ENCODE measurements at regions not wholly inside any gene's neighbourhood (a gene's known extent, or its start where the extent isn't known, plus 50 kb on each side); places are given as distances from the start of the nearest gene placed in this dataset.
"Not testable (repeated sequence)": the region's sequence is repeated elsewhere in the genome, so short reads cannot be mapped to it uniquely, and the experiment has no call there.

DNA sequence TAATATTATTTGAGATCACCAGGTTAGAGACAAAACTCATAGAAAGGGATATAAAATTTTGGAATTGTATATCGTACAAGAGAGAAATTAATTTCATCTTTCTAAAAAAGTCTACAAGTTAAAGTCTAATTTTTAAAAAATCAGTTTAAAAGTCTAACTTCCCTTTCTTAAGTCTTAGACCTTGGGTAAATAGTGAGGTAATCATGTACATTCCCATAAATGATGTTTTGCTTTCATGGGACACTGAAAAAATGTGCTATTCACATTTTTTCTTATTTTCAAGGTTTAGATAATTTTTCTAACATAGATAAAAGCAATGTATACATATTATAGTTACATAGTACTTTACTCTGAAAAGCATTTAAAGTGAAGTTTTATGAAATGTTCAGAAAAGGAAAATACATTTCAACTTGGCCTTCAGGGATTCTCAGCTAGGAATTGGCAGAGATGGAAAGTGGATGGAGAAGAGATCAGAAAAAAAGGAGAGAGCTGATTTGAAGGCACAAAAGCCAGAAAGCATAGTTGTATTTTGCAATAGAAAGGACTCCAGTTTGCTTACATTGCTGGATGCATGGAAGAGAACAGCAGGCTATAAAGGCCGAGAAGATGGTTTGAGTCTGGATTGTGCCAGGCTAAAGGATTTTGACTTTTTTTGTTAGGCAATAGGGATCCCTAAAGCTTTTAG lies 194.0 kb downstream of the CASP12 start:
- no peak for DNase-seq

DNA sequence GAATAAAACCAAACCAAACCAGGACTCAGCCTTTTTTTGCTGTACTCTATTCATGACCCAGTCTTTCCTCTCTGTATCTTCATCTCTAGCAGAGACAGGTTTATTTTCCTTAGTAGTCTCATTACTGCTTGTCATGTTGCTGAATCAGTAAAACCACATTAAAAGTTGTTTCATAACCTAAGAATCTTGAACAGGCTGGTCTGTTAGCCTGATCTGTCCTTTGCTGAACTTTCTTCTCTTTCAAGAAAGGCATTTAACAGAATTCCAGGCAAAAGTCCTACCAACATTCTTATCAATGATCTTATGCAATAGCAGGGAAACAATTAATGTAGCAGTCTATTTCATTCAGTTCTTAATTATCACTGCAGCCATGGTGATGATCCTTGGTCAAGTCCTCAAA lies 197.7 kb downstream of the CASP12 start:
- DNase-seq, result no peak

GRCh38 chr11:104699981-104700380 lies 198.3 kb downstream of the CASP12 start:
- no peak for DNase-seq

- DNase-seq, result no peak
Observed at GRCh38 chr11:104695065-104695463, 203.2 kb downstream of the CASP12 start.

GRCh38 chr11:104694259-104695064 lies 203.8 kb downstream of the CASP12 start:
- no peak for DNase-seq

GRCh38 chr11:104692751-104693150 lies 205.5 kb downstream of the CASP12 start:
- DNase-seq, result no peak

DNA sequence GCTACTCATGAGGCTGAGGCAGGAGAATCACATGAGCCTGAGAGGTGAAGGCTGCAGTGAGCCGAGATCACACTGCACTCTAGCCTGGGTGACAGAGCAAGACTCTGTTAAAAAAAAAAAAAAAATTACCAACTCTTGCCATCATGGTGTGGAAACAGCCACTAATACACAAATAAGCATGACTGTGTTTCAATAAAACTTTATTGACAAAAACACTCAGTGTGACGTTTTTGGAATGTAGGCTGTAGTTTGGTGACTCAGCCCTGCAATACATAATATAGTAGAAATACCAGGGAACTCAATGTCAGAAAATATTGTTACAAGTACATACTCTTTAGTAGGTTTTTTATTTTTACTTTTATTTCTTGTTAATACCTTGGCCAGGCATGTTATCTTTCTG lies 207.1 kb downstream of the CASP12 start:
- DNase-seq, result no peak

- DNase-seq, result no peak
Observed at GRCh38 chr11:104690241-104690640, 208.0 kb downstream of the CASP12 start.

DNA sequence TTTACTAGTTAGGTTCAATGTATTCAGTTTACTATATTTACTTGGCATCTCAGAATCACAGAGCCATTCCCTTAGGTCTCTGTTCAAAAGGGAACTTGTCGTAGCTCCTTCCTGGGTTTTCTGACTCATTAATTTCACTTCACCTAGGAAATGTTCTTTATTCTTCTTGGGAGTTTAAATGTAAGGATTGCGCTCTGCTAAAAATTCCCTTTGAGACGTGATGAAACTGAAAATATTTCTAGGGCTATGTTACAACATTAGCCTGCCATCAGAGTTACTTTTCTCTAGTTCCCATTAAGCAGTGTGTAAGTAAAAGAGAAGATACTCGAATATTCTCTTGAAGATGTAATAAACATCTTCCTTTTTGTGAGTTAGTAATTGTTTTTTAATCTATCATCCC lies 209.5 kb downstream of the CASP12 start:
- no peak for DNase-seq

DNA sequence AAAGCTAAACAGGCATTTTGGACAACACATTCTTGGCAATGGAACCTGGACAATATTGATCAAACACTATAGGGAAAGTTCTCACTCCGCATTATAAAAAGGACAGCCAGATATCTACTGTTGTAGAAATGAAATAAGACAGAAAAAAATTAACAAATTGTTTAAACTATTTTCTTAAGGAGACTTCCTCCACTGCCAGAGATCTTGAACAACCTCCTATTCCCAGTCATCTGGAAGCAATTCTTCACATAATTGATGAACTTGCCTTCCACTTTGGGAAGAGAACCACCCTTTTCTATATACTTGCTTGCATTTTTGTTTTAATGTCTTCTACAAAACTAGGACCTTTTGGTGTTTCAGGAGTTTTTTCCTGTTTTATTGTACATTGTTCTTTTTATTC lies 216.1 kb downstream of the CASP12 start:
- DNase-seq, result no peak

GRCh38 chr11:104679258-104679657 lies 219.0 kb downstream of the CASP12 start:
- no peak for DNase-seq

- no peak for DNase-seq
Observed at GRCh38 chr11:104678408-104678807, 219.9 kb downstream of the CASP12 start.

DNA sequence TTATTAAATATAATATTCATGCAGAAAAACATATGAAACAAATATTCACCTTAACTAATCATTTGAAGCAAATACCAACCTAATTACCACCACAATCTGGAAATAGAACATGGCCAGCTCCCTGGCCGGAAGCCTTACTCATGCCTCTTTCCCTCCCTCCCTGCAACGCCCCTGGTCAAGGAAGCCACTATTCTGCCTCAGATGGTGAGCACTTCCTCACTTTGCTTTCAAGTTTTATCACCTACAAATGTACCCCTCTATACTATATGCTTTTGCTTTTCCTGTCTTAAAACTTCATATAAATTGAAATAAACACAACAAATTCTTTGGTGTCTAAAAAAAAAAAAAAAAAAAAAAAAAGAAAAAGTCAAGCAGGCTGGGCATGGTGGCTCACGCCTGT lies 221.2 kb downstream of the CASP12 start:
- not testable (repeated sequence) for DNase-seq

- DNase-seq, result no peak
Observed at GRCh38 chr11:104672897-104673296, 225.4 kb downstream of the CASP12 start.

DNA sequence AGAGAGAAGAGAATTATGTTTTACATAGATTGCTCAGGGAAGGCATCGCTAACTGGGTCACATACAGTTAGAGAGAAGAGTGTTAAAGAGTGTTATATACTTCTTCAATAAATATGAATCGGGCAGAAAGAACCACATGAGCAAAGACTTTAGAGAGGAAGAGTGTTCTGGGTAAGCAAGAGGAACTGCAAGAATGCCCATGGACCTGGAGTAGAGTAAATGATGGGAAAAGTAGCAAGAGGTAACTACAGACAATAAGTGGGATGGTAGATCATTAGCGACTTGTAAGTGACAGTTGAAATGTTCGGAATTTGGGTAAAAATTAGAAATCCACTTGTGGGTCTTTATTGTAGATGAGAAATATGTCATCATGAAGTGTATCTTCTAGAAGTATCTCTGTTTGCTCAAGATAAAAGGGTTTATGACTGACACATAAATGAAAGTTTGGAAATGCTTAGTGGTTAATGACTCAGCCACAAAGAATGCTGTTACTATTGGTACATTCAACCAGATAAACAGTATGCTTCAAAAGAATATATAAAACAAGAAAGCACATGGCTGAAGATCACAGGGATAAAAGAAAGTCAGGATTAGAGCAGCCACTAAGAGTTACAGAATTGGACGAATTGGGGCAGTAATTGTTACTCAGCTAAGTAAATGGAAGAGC lies 229.3 kb downstream of the CASP12 start:
- DNase-seq, result no peak

DNA sequence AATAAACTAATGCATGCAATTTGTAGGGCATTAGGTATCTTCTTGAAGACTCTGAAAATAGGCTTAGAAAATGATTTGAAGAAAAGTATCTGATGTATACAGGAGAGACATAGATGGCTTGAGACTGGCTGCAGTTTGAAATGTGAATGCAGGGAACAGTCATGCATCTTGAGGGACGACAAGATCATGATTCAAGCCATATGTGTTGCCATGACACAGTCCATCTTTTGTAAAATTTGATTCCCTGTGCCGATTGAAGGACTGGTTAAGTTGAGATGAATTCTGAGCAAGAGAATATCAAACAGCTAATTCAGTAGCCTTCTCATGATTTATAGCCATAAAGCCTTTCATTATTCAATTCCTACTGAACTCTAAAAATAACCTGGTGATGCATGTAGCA lies 231.6 kb downstream of the CASP12 start:
- DNase-seq, result no peak

DNA sequence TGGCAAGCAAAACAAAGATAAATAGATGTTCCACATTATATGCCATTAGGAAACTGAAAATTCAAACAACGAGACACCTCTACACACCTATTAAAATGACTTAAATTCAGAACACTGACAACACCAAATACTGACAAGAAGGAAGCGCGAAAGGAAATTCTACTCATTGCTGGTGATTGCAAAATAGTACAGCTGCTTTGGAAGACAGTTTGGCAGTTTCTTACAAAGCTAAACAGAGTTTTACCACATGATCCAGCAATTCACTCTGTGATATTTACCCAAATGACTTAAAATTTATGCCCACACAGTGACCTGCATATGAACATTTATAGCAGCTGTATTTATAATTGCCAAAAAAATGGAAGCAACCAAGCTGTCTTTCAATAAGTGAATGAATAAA lies 232.6 kb downstream of the CASP12 start:
- DNase-seq, result no peak

GRCh38 chr11:104663190-104664140 lies 234.8 kb downstream of the CASP12 start:
- no peak for DNase-seq

- no peak for DNase-seq
Observed at GRCh38 chr11:104661901-104662300, 236.4 kb downstream of the CASP12 start.

- DNase-seq, result no peak
Observed at GRCh38 chr11:104661471-104661870, 236.8 kb downstream of the CASP12 start.

GRCh38 chr11:104658177-104658576 lies 240.1 kb downstream of the CASP12 start:
- no peak for DNase-seq

DNA sequence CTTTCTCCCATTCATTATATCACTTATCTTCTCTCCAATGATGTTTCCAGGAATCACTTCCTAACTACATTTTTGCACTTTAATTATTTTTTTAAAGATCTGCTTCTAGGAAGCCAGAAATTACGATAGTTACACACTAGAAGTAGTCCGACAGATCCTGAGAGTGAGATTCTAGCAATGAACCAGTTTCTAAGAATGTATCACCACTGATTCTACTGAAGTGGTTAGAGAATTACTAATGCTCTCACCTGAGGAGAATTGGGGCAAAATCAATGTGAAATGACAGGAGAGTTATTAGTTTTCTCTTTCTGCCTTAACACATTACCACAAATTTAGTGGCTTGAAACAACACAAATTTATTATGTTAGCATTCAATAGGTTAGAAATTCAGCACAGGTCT lies 241.2 kb downstream of the CASP12 start:
- DNase-seq, result no peak
